ENCODE measurements at regions not wholly inside any gene's neighbourhood (a gene's known extent, or its start where the extent isn't known, plus 50 kb on each side); places are given as distances from the start of the nearest gene placed in this dataset.

DNA sequence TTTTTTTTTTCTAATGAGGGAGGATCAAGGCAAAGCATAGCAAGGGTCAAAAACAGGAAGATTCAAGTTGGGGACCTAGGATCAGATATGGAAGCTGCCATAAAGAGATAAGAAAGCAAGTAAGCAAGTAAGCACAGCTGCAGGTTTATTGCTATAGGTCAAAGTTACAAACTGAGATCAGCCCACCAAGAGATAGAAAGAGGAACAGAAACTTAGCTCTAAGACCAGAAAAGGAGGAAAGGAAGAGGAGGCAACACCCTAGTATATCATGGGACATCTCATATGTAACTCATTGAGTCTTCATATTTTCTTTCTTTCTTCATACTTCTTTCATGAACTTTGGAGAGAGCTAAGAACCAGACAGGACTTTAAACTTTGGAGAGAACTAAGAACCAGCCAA lies 295.9 kb upstream of the CRIM1 start:
- no peak for DNase-seq (ENCODE audit: low read depth)

DNA sequence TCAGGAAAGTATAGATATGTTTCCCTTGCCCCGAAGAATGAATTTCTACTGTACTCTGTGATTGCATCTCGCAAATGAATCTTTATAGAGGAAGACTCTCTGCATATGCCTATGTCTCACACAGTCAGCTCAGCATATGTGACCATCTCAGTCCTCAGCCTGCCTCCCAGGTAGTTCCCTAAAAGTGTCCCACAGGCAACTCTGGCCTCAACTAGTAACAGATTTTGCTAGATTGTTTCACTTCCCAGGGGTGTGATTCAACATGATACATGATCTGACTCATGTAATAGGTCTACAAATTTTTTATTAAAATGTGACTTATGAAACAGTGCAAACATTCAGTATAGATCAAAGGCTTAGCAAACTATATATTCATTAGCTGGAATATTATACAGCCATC lies 296.6 kb upstream of the CRIM1 start:
- DNase-seq (ENCODE audit: low read depth) = no peak

- no peak for DNase-seq (ENCODE audit: low read depth)
Measured at GRCh38 chr2:36058076-36058475, 297.5 kb upstream of the CRIM1 start.

DNA sequence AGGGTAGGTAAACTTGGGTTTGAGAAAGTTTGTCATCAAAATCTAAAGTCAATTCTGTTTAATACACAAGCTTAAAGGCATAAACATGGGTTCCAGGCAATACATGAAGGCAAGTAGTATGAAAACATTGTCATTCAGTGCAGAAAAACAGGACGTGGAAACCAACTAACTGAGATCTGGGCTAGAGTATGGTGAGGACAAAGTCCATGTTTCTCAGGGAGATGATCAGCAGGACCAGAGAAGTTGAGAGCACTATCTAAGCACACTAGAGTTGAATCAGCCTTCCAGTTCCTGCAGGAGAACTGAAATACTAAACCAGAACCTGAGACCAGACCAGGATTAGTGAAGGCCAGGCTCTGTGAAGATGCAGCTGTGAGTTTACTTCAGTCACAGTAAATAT lies 302.8 kb upstream of the CRIM1 start:
- DNase-seq (ENCODE audit: low read depth) = no peak

DNA sequence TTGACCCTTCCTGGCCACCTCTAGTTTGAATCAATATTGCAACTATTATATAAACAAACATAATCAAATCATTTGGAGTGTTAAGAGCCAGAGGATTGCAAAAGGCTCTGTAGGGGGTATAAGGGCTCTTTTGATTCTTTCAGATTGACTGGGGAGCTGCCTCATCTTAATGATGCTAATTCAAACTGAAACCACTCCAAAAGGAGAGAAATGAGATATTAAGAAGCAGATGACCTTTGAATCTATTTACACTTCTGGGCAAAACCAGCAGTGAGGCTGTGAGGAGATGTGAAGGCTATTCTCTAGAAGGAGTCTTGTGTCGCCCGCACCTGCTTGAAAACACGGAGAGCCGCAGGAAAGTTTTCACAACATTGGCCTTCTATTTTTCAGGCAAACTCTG lies 311.2 kb upstream of the CRIM1 start:
- no peak for DNase-seq (ENCODE audit: low read depth)

DNA sequence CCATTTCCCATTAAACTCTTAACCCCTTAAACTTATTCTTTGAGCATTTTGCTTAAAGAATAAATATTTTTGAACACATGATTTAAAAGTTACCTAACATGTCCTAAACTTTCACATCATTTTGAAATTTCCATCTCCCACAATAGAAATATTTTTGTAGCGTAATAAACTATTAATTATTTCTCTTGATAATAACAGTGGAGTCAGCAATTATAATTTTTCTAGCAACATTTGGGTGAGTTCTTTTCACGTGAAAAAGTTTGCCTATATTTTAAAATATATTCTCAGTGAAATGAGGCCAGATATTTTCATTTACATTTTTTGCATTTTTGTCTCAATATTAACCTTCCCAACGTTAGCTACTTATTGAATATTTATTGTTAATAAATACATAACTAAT lies 320.4 kb upstream of the CRIM1 start:
- no peak for DNase-seq (ENCODE audit: low read depth)

DNA sequence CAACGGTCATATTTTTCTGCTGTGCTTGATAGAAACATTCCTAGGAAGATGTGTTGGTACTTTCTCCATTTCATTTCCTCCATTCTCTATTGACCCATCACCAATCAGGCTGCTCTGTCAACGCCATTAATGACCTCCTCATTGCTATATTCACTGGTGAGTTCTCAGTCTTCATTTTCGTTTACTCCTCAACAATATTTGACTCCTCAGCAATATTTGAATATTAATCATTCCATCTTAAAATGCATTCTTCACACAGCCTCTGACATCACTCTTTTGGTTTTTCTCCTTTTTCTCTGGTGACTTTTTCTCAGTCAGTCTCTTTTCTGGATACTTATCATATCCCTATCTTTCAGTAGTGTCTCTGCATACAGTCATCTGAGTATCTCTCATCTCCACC lies 323.5 kb upstream of the CRIM1 start:
- no peak for DNase-seq (ENCODE audit: low read depth)

DNA sequence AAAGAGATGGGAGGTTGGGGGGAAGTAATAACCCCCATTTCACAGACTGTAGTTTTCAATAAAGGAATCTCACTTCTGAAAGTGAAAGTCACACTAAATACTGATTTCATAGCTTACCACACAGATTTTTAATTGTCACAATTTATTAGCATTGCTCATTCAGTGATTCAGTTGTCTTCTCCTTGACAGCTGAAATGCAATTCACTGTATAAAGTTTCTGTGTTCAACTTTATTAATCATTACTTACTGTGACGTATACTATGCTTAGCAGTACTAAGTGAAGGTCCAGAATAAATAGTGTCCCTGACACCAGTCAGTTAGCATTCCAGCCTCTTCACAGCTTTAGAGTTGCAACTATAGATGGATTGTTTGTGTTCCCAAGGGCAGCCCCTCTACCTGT lies 324.1 kb upstream of the CRIM1 start:
- DNase-seq (ENCODE audit: low read depth) = no peak

DNA sequence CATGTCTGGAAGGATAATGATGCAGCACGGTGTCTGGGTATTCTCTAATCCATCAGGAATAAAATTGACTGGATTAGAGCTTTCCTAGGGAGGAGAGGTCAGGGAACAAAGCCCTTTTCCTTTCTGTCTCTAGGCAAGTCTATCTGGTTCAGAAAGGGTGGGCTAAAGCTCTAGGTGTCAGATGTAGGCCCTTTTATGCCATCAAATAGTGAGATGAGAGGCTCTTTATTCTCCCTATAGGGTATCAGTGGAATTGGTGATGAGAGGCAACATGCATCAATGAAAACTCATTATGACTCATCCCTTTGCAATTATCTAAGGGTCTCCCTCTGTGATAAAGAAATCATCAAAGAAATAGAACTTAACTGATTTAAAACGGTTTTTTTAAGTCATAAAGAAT lies 328.0 kb upstream of the CRIM1 start:
- DNase-seq (ENCODE audit: low read depth) = no peak

GRCh38 chr2:36013064-36013463 lies 342.5 kb upstream of the CRIM1 start:
- no peak for DNase-seq (ENCODE audit: low read depth)

DNA sequence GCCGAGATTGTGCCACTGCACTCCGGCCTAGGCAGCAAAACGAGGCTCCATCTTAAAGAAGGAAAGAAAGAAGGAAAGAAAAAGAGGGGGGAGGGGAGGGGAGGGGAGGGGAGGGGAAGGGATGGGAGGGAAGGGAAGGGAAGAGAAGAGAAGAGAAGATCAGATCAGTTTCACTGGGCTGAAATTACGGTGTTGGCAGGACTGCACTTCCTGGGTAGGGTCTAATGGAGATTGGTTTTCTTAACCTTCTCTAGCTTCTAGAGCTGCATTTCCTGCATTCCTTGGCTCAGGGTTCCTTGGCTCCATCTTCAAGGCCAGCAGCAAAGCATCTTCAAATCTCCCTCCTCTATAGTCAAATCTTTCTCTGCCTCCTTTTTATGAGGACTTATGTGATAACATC lies 349.1 kb upstream of the CRIM1 start:
- no peak for DNase-seq (ENCODE audit: low read depth)

- DNase-seq (ENCODE audit: low read depth) = no peak
Measured at GRCh38 chr2:36002941-36003340, 352.6 kb upstream of the CRIM1 start.

DNA sequence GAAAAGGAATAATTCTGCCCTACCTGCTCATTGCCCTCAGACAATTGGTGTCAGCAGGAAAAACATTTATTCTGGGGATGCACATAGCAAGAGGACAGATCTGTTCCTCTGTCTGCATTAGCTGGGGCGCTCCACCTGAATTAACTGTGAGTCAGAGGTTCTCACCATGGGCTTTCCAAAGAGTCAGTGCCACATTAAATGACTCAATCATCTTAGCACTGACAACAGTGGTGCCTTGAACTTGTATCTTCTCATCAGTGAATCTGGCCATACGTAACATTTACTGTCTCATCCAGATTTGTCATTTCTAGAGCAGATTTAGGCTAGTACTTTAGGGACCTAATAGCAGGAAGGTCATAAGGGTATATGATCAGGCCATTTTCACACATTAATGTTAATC lies 358.1 kb upstream of the CRIM1 start:
- DNase-seq (ENCODE audit: low read depth) = no peak

DNA sequence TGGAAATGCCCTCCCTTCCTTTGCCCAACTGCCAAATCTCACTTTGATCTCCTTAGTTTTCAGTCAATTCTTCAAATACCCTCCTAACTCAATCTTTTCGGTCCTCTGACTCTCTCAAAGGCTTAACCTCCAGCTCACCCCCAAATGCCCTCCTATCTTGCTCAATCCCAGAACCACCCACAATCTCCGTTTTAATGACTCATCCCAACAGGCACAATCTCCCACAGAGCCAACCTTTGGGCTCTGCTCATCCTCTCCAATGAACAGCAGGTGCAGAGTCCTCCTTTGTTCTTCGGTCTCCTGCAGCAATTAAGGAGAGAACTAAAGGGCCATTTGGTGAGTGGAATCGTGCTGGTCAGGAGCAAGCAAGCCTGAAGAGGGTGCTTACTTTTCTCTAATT lies 366.1 kb upstream of the CRIM1 start:
- no peak for DNase-seq (ENCODE audit: low read depth)

- DNase-seq (ENCODE audit: low read depth) = no peak
Measured at GRCh38 chr2:35989040-35989439, 366.5 kb upstream of the CRIM1 start.

- DNase-seq (ENCODE audit: low read depth) = no peak
Measured at GRCh38 chr2:35986871-35987270, 368.7 kb upstream of the CRIM1 start.

DNA sequence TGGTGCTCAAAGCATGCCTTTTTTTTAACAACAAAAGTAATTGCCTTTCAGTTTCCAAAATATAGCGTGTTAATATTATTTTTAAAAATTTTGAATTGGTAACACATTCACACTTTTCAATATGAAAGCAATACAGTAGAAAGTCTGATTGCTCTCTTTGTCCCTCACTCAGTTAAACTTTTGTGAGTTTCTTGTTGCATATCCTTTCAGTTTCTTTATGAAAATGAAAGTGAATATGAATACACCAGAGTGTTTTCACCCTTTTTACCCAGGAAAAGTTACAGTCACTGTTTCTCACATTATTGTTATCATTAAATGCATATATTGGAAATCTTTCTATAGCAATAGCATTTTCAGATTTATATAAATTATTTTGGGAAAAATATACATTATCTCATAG lies 377.4 kb upstream of the CRIM1 start:
- DNase-seq (ENCODE audit: low read depth) = no peak

DNA sequence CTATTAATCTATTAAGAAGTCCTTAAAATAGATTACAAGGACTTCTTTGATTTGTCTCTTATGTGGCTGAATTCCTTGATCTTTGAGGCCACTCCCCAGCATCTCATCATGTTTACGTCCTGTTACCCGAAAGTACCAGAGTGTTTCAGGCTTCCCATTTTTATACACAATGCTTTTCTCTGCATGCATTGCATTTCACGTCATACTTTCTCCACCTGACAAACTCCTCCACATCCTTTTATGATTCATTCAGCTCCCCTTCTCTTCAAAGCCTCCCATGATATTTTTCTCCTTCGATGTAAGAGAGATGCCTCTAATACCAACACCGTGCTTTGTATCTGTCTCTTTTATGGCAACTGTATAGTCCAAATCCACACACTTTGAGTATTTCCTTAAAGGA lies 379.0 kb upstream of the CRIM1 start:
- DNase-seq (ENCODE audit: low read depth) = no peak

DNA sequence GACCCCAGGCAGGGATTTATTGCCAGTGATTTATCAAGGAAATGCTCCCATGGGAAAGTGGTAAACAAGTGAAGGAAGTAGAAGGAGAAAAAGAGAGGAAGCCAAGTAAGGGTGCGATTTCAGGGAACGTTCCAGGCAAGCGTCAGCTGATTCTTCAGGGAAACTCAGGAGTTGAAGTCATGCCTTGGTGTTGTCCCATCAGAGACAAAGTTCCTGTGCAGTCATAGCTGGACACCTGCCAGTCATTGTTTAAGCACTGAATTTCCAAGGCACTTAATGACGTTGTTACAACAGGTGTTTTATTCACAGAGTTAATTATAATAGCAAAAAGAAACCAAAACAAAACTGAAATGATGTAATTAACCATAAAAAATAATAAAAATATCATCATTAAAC lies 381.8 kb upstream of the CRIM1 start:
- DNase-seq (ENCODE audit: low read depth) = no peak

GRCh38 chr2:35973132-35973736 lies 382.3 kb upstream of the CRIM1 start:
- DNase-seq (ENCODE audit: low read depth) = no peak

DNA sequence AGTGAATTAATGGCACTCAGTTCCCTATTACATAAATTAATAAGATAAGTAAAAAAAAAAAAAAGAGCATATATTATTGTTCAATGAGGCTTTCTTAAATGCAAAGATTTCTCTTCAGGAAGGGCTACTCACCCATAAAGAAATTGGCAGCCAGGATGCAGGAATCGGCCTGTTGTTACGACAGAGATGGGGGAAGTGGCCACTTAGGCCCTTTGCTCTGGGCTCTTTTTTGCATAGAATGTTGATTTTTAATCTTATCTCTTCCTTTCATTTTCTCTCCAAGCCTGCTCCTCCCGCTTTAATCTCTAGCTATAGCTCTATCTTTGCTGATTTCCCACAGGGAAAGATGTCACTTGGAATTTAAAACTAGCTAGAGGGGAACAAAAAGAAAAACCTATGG lies 391.8 kb upstream of the CRIM1 start:
- no peak for DNase-seq (ENCODE audit: low read depth)

GRCh38 chr2:35963357-35963756 lies 392.2 kb upstream of the CRIM1 start:
- no peak for DNase-seq (ENCODE audit: low read depth)

- no peak for DNase-seq (ENCODE audit: low read depth)
Measured at GRCh38 chr2:35962585-35963146, 392.9 kb upstream of the CRIM1 start.

DNA sequence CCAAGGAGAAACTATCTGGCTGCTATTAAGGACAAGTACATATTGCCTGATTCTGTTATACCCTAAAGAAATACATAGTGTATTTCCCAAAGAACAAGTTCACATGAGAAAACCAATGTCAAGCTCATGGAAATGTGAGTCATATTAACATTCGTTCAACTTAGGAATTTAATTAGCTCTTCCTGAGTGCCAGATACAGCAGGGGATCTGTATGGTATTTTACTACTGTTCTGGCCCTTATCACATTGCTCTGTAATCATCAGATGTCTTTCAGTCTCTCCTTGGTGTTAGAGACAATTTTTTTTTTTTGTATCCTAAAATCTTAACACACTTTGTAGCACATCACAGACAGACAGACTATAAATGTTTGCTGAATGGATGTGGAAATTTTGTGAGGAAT lies 395.0 kb upstream of the CRIM1 start:
- DNase-seq (ENCODE audit: low read depth) = no peak
